Activated CD8-positive, alpha-beta memory T cell treated with anti-CD3 and anti-CD28 coated beads, Interleukin-2, amount 50 U/mL, for 48 hours (primary cell): ENCODE measurements at regions not wholly inside any gene's neighbourhood (a gene's known extent, or its start where the extent isn't known, plus 50 kb on each side); places are given as distances from the start of the nearest gene placed in this dataset.
"Not testable (repeated sequence)": the region's sequence is repeated elsewhere in the genome, so short reads cannot be mapped to it uniquely, and the experiment has no call there.

ENCODE experiments used
- DNase-seq: peaks from one replicate; pipeline ENCODE4 v3.0.0-alpha.2; 2020

GRCh38 chr1:234782791-234783190 is 172.8 kb upstream of the IRF2BP2 start:
- no peak for DNase-seq

GRCh38 chr1:234782105-234782751 is 172.2 kb upstream of the IRF2BP2 start:
- no peak for DNase-seq

- no peak for DNase-seq
Measured at GRCh38 chr1:234781241-234782065, 171.5 kb upstream of the IRF2BP2 start.

GRCh38 chr1:234780531-234781162 is 170.7 kb upstream of the IRF2BP2 start:
- DNase-seq = no peak

- DNase-seq = no peak
Measured at GRCh38 chr1:234780112-234780511, 170.1 kb upstream of the IRF2BP2 start.

GRCh38 chr1:234779600-234779999 is 169.6 kb upstream of the IRF2BP2 start:
- not testable (repeated sequence) for DNase-seq

- DNase-seq = no peak
Measured at GRCh38 chr1:234779160-234779538, 169.2 kb upstream of the IRF2BP2 start.

GRCh38 chr1:234778221-234779159 is 168.5 kb upstream of the IRF2BP2 start:
- no peak for DNase-seq

GRCh38 chr1:234777856-234778220 is 167.9 kb upstream of the IRF2BP2 start:
- no peak for DNase-seq

- DNase-seq = no peak
Measured at GRCh38 chr1:234776876-234777855, 167.2 kb upstream of the IRF2BP2 start.

GRCh38 chr1:234776256-234776875 is 166.4 kb upstream of the IRF2BP2 start:
- no peak for DNase-seq

- no peak for DNase-seq
Measured at GRCh38 chr1:234775477-234776246, 165.7 kb upstream of the IRF2BP2 start.

GRCh38 chr1:234774971-234775370 is 165.0 kb upstream of the IRF2BP2 start:
- DNase-seq = no peak

GRCh38 chr1:234773936-234774677 is 164.1 kb upstream of the IRF2BP2 start:
- peak; percentile 41 for DNase-seq

- peak; percentile 86 for DNase-seq
Measured at GRCh38 chr1:234772345-234773147, 162.6 kb upstream of the IRF2BP2 start.

- peak; percentile 47 for DNase-seq
Measured at GRCh38 chr1:234771642-234772344, 161.8 kb upstream of the IRF2BP2 start.

- peak; percentile 36 for DNase-seq
Measured at GRCh38 chr1:234770924-234771540, 161.1 kb upstream of the IRF2BP2 start.
